T-helper 2 cell treated with Interferon-gamma antibody and Interleukin-4, amounts not matched to agents 100 ng/mL and 5 ng/mL, for 36 hours (primary cell): ENCODE measurements at regions not wholly inside any gene's neighbourhood (a gene's known extent, or its start where the extent isn't known, plus 50 kb on each side); places are given as distances from the start of the nearest gene placed in this dataset.

ENCODE experiments used
- intact Hi-C: fragments of 100-400 bp; cut with micrococcal nuclease; formaldehyde crosslinking; loops from one replicate; pipeline ENCODE4 v1.15.1; 2023

GRCh38 chr15:94745371-94745770 is 514.0 kb downstream of the MCTP2 start:
- intact Hi-C loops = no loop called here

- intact Hi-C loops = no loop called here
Observed at GRCh38 chr15:94747510-94747909, 516.1 kb downstream of the MCTP2 start.

GRCh38 chr15:94749811-94750617 is 518.7 kb downstream of the MCTP2 start:
- intact Hi-C loops = no loop called here

GRCh38 chr15:94760348-94760747 is 529.0 kb downstream of the MCTP2 start:
- intact Hi-C loops = no loop called here

- intact Hi-C loops = no loop called here
Observed at GRCh38 chr15:94761574-94761973, 530.2 kb downstream of the MCTP2 start.

- intact Hi-C loops = no loop called here
Observed at GRCh38 chr15:94769089-94769488, 537.7 kb downstream of the MCTP2 start.

- intact Hi-C loops = no loop called here
Observed at GRCh38 chr15:94770199-94770598, 538.8 kb downstream of the MCTP2 start.

GRCh38 chr15:94777037-94777436 is 545.7 kb downstream of the MCTP2 start:
- intact Hi-C loops = no loop called here

- intact Hi-C loops = no loop called here
Observed at GRCh38 chr15:94778840-94779239, 547.5 kb downstream of the MCTP2 start.

GRCh38 chr15:94780166-94780565 is 548.8 kb downstream of the MCTP2 start:
- intact Hi-C loops = no loop called here

- intact Hi-C loops = no loop called here
Observed at GRCh38 chr15:94785091-94785490, 553.7 kb downstream of the MCTP2 start.

- intact Hi-C loops = no loop called here
Observed at GRCh38 chr15:94791008-94791407, 559.6 kb downstream of the MCTP2 start.

GRCh38 chr15:94791510-94791909 is 560.1 kb downstream of the MCTP2 start:
- intact Hi-C loops = no loop called here

- intact Hi-C loops = no loop called here
Observed at GRCh38 chr15:94792196-94792595, 560.8 kb downstream of the MCTP2 start.

GRCh38 chr15:94793207-94793606 is 561.8 kb downstream of the MCTP2 start:
- intact Hi-C loops = no loop called here

GRCh38 chr15:94793641-94794040 is 562.3 kb downstream of the MCTP2 start:
- intact Hi-C loops = no loop called here

GRCh38 chr15:94804613-94805012 is 573.3 kb downstream of the MCTP2 start:
- intact Hi-C loops = no loop called here

- intact Hi-C loops = no loop called here
Observed at GRCh38 chr15:94815110-94815731, 583.9 kb downstream of the MCTP2 start.

- intact Hi-C loops = no loop called here
Observed at GRCh38 chr15:94815914-94816313, 584.6 kb downstream of the MCTP2 start.

GRCh38 chr15:94829887-94830884 is 598.8 kb downstream of the MCTP2 start:
- intact Hi-C loops = no loop called here

- intact Hi-C loops = no loop called here
Observed at GRCh38 chr15:94834000-94834399, 602.6 kb downstream of the MCTP2 start.

- intact Hi-C loops = no loop called here
Observed at GRCh38 chr15:94834494-94834893, 603.1 kb downstream of the MCTP2 start.
